G401 (cell line): ENCODE measurements at regions not wholly inside any gene's neighbourhood (a gene's known extent, or its start where the extent isn't known, plus 50 kb on each side); places are given as distances from the start of the nearest gene placed in this dataset.

Experiments
- DNase-seq: peaks from one replicate; pipeline ENCODE4 v3.0.0-alpha.2; 2015; ENCODE audit warnings: low spot score
- in situ Hi-C: cut with HindIII; loops from 2 replicates; pipeline ENCODE4 v1.10.0; 2016; ENCODE audit warnings: low sequenced_read_pairs, mixed read lengths

- in situ Hi-C loops = no loop called here
- no peak for DNase-seq
These were observed 57.0 kb downstream of the SEC61G start for GRCh38 chr7:54701982-54702381.

DNA sequence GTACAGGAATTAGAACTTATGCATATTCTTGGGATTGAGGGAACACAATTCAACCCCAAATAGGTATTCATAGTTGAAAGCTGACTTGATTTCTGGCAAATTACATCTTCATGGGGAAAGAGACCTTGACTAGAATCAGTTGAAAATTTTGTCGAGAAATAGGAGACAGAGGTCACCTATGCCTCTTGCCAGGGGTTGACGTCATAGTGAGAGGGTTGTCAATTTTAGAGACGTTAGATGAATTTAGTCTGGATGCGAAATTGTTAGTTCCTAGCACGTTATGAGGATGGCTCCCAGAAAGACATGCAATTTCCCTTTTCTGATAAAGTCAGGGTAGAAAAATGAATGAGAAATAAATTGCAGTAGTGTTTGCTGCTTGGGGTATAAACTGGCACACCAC lies 59.3 kb downstream of the SEC61G start:
- in situ Hi-C loops = no loop called here
- DNase-seq = no peak

DNA sequence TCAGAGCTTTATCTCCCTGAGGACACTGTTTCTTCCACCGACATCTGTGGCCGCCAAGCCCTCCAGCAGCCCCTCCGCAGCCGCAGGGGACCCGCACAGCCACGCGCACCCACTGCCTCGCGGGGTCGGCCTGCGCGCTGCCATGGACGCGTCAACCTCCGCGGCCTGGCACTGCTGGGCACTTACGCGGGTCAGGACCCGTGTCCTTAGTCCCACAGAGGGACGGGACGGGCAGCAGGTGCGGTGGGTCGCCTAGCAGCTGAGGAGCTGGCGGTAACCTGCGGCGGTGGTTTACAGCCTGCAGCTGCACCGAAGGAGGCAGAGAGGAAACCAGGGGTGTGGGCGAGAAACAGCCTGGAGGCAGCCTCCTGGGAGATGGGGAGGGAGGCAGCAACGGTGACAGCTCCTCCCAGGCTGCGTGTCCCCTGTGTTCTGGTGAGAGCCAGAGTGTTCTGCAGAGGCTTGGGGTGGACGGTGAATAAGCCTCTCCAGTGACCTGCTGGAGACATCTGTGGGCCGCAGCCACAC lies 61.3 kb downstream of the SEC61G start:
- in situ Hi-C loops = no loop called here
- no peak for DNase-seq

DNA sequence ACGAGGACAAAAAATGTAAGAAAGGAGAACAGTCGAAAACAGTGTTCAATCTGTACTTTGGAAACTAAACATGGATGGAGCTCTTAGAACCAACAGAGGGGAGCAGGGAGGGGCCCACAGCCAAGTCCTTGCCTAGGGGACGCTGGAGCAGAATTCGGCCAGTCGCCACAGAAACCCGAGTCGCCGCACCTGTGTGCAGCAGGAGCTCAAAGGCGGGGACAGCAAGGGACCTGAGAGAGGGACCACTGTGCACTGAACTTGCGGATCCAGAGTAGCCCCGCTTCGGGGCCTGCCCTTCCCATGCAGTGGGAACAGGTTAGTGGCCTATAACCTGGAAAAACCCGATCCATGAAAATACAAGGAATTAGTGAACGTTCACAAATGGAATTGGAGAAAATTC lies 68.1 kb downstream of the SEC61G start:
- DNase-seq = no peak
- in situ Hi-C loops = no loop called here

DNA sequence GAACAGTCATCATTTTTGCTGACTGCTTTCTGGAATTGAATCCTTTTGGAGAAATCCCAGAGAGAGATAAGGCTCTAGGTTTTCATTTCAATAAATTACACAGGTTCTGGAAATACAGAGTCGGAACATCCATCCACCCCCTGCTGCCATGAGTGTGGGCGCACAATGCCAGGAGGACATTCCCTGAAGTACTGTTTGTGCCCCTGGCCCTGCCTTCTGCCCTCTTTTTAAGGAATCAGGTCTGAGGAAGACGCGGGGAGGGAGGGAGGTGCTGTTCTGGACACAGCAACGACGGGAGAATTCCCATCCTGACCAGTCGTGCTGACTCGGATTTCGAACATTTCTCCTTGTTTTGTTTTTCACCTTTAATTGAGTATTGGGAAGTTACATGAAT lies 69.0 kb downstream of the SEC61G start:
- in situ Hi-C loops = no loop called here
- no peak for DNase-seq

DNA sequence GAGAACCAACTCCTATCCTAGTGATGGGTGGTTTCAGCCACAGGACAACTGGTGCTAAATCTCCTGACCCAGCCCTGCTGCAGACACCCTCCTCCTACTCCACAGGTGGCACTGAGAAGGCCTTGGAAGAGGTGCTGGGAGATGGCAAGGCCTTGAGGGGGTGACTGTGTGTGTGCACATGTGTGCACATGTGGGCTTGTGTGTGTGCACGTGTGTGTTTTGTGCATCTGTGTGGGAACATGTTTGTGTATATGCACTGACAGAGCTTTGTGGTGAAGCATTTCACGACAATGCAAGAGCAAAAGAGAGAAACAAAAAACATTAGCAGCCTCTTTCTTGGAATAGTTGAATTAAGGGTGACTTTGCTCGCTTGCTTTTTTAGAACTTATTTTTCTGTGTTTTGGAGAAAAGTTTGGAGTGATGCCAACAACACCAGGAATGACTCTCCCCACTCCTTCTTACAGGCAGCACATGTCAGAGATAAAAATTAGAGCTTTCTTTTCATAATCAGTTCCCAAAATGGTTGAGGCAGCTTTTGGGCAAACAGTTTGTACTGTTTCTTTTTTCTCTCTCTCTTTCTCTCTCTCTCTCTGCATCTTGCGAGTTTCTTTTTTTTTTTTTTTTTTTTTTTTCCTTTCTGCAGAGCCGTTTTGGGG lies 69.5 kb downstream of the SEC61G start:
- in situ Hi-C loops = no loop called here
- no peak for DNase-seq

- in situ Hi-C loops = no loop called here
- no peak for DNase-seq
These were observed 71.4 kb downstream of the SEC61G start for GRCh38 chr7:54687462-54688212.

GRCh38 chr7:54680377-54681005 lies 78.5 kb downstream of the SEC61G start:
- no peak for DNase-seq
- in situ Hi-C loops = no loop called here

- in situ Hi-C loops = no loop called here
- DNase-seq = no peak
These were observed 79.6 kb downstream of the SEC61G start for GRCh38 chr7:54679490-54679817.

- no peak for DNase-seq
- in situ Hi-C loops = no loop called here
These were observed 80.1 kb downstream of the SEC61G start for GRCh38 chr7:54678763-54679489.

GRCh38 chr7:54674891-54675290 lies 84.1 kb downstream of the SEC61G start:
- in situ Hi-C loops = no loop called here
- DNase-seq = no peak

- in situ Hi-C loops = no loop called here
- no peak for DNase-seq
These were observed 86.5 kb downstream of the SEC61G start for GRCh38 chr7:54672519-54672918.

- in situ Hi-C loops = no loop called here
These were observed 94.5 kb downstream of the SEC61G start for GRCh38 chr7:54664235-54665228.

GRCh38 chr7:54663603-54664234 lies 95.3 kb downstream of the SEC61G start:
- no peak for DNase-seq
- in situ Hi-C loops = no loop called here

More at GRCh38 chr7:54664235-54665228, 94.5 kb downstream of the SEC61G start:
- DNase-seq = peak; percentile 32

GRCh38 chr7:54663186-54663585 lies 95.8 kb downstream of the SEC61G start:
- in situ Hi-C loops = no loop called here

GRCh38 chr7:54662701-54663100 lies 96.3 kb downstream of the SEC61G start:
- no peak for DNase-seq
- in situ Hi-C loops = no loop called here

More at GRCh38 chr7:54663186-54663585, 95.8 kb downstream of the SEC61G start:
- DNase-seq = no peak

DNA sequence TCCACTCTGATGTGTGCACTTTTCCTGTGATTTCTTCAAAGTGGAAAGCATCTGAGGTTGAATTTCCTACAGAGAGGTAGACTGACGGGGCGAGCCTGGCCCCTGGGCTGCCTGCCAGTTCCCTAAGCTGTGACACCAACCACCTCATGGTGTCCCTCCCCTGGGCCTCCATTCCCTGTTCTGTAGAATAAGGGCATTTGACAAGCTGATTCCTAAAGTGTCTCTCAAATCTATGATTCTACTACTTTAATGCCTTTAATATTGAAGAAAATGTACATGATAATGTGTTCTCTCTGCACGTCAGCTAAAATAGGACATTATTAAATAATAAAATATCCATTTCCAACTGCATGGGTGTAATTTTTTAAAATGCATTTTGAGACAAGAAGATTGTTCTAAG lies 105.1 kb downstream of the SEC61G start:
- no peak for DNase-seq
- in situ Hi-C loops = no loop called here

GRCh38 chr7:54643064-54643463 lies 100.9 kb downstream of the VSTM2A start:
- no peak for DNase-seq
- in situ Hi-C loops = no loop called here
